ENCODE measurements at regions not wholly inside any gene's neighbourhood (a gene's known extent, or its start where the extent isn't known, plus 50 kb on each side); places are given as distances from the start of the nearest gene placed in this dataset.

DNA sequence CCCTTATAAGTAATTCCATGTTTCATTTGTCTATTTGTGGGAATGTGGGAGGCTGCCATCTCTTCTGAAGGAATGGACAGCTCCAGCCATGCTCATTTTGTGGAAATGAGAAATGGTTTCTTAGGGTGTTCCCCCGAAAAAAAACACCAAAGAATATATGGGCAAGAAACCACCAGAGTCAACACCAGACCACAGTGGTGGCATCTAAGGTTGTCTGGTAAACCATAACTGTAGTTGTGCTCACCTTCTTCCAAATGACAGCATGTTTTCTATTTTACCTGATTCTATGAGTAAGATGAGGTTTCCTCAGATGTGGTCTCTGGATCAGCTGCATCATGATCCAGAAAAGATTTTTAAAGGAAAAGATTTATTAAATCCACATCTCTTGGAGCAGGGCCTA is 217.0 kb upstream of the C2CD4B start:
- Mint-ChIP-seq H3K9me3 (no peaks in the 10 kb centered on the region), H3K4me1 (peaks cover 15% of the 10 kb centered on the region), H3K27me3 (ENCODE audit: low read depth) (peaks cover 20% of the 10 kb centered on the region), H3K4me3 (no peak overlapping the region), H3K27ac (no peak overlapping the region), H3K36me3 (no peaks in the 10 kb centered on the region)
- TF ChIP-seq CTCF (IDR thresholded peaks at IDR 0.05; ENCODE audit: unreplicated experiment), result no peak
- DNase-seq (ENCODE audit: low spot score in 2 of 2, unreplicated experiment in 2 of 2), result no peak

GRCh38 chr15:62389885-62390790 is 225.1 kb upstream of the C2CD4B start, which contains the start of gene TLN2:
TSS of gene TLN2 (plus strand) at chr15:62390550.
- H3K4me1 Mint-ChIP-seq, result peaks cover 15% of the 10 kb centered on the region
- peak; percentile 59 to 78 for DNase-seq (ENCODE audit: low spot score in 2 of 2, unreplicated experiment in 2 of 2)
- peak within 1 kb of the TSS; percentile 94 for H3K4me3 Mint-ChIP-seq
- H3K9me3 Mint-ChIP-seq, result no peaks in the 10 kb centered on the region
- no peak for TF ChIP-seq CTCF (IDR thresholded peaks at IDR 0.05; ENCODE audit: unreplicated experiment)
- H3K27me3 Mint-ChIP-seq (ENCODE audit: low read depth), result peaks cover 5% of the 10 kb centered on the region
- no peaks in the 10 kb centered on the region for H3K36me3 Mint-ChIP-seq
- peak within 1 kb of the TSS; percentile 97 for H3K27ac Mint-ChIP-seq

GRCh38 chr15:62390791-62391640 is 225.9 kb upstream of the C2CD4B start:
- DNase-seq (ENCODE audit: low spot score in 2 of 2, unreplicated experiment in 2 of 2), result peak; percentile 34 to 61
- Mint-ChIP-seq H3K27me3 (ENCODE audit: low read depth) (peaks cover 4% of the 10 kb centered on the region), H3K4me1 (peaks cover 15% of the 10 kb centered on the region), H3K36me3 (no peaks in the 10 kb centered on the region), H3K4me3 (peak overlapping the region; percentile 94), H3K27ac (peak overlapping the region; percentile 92), H3K9me3 (no peaks in the 10 kb centered on the region)
- no peak for TF ChIP-seq CTCF (IDR thresholded peaks at IDR 0.05; ENCODE audit: unreplicated experiment)

- Mint-ChIP-seq H3K27ac (peak overlapping the region; percentile 92), H3K9me3 (no peaks in the 10 kb centered on the region), H3K27me3 (ENCODE audit: low read depth) (peaks cover 4% of the 10 kb centered on the region), H3K36me3 (no peaks in the 10 kb centered on the region), H3K4me1 (peaks cover 15% of the 10 kb centered on the region), H3K4me3 (peak overlapping the region; percentile 94)
- no peak for TF ChIP-seq CTCF (IDR thresholded peaks at IDR 0.05; ENCODE audit: unreplicated experiment)
- DNase-seq (ENCODE audit: low spot score in 2 of 2, unreplicated experiment in 2 of 2), result peak; percentile 34 to 63
Observed at GRCh38 chr15:62391641-62392262, 226.7 kb upstream of the C2CD4B start.

GRCh38 chr15:62392376-62392775 is 227.3 kb upstream of the C2CD4B start:
- Mint-ChIP-seq H3K9me3 (no peaks in the 10 kb centered on the region), H3K4me1 (peaks cover 15% of the 10 kb centered on the region), H3K36me3 (no peaks in the 10 kb centered on the region), H3K27ac (no peak overlapping the region), H3K4me3 (peak overlapping the region; percentile 94), H3K27me3 (ENCODE audit: low read depth) (peaks cover 4% of the 10 kb centered on the region)
- no peak for TF ChIP-seq CTCF (IDR thresholded peaks at IDR 0.05; ENCODE audit: unreplicated experiment)
- no peak for DNase-seq (ENCODE audit: low spot score in 2 of 2, unreplicated experiment in 2 of 2)
